ENCODE measurements at regions not wholly inside any gene's neighbourhood (a gene's known extent, or its start where the extent isn't known, plus 50 kb on each side); places are given as distances from the start of the nearest gene placed in this dataset.

- no peak for DNase-seq (ENCODE audit: low read depth in 2 of 2)
Measured at GRCh38 chr7:18081617-18082016, 54.0 kb upstream of the PRPS1L1 start.

- no peak for DNase-seq (ENCODE audit: low read depth in 2 of 2)
Measured at GRCh38 chr7:18082169-18082568, 54.5 kb upstream of the PRPS1L1 start.

DNA sequence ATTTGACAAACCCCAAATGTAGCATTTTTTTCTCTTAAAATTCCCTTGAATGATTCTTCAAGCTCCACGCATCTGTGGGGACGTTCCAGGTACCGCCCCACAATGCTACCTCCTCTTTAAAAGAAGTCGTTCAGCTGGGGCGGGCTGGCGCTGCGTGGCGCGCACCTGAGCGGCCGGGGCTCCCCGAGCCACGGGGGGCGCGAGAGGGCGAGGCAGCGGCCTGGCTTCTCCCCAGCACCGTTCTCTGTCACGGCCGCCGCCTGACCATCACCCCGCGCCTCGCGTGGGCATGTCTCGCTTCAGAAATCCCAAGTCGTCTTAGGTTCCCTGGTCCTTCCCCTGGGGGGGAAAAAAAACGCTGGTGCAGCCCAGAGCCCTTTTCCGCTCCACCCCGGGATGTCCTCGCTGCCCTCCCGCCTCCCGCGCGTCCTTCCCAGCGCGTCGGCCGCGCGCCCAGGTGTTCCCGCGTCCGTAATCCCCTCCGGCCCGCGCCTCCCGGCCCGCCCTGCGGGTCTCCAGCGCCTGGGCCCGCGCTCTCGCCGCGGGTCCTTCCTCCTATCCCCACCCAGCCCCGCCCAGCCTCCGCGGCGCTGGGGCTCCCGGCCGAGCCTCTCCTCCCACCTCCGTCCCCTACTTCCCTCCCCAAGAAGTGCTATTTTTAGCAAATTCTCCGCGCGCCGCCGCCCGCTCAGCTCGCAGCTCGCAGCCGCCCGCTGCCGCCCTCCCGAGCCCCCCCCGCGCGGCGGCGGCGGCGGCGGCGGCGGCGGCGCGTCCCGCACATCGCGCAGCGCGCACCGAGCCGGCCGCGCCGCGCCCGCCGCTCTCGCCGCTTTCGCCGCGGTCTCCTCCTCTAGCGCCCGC lies 58.7 kb upstream of the PRPS1L1 start:
- no peak for DNase-seq (ENCODE audit: low read depth in 2 of 2)

GRCh38 chr7:18087026-18087686 lies 59.5 kb upstream of the PRPS1L1 start:
- no peak for DNase-seq (ENCODE audit: low read depth in 2 of 2)

DNA sequence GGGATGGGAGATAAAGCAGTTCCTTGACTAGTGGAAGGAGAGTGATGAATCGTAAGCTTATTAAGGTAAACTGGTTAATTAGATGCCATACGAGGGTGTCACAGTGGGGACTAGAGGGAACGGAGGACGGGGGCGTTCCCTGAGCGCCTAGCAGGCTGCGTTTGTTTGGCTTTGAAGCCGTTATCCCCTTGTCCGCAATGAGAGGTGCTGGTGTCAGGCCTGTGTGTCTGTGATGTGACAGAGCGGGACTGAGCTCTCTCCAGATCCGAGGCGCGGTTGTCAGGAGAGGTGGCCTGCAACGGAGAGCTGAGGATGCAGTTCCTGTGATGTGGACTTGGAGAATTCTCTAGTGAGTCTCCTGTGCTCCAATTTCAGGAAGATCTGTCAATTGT lies 60.0 kb upstream of the PRPS1L1 start:
- no peak for DNase-seq (ENCODE audit: low read depth in 2 of 2)

DNA sequence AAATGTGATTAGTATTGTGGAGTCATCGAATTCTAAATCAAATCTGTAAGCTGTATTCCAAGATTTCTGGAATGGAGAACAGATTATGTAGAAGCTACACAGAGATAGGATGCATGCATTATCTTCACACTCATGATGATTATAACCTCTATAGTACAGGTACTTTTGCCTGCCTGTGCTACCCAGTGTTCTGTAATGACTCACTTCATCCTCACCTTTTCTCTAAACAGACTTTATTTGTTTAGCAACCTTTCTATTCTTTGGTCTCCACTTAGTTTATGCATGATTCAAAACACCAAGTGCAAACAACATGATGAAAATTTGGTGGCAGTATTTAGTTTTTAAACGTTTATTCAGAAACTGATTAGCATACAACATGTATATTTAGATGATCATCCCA lies 68.4 kb upstream of the PRPS1L1 start:
- DNase-seq (ENCODE audit: low read depth in 2 of 2) = no peak

DNA sequence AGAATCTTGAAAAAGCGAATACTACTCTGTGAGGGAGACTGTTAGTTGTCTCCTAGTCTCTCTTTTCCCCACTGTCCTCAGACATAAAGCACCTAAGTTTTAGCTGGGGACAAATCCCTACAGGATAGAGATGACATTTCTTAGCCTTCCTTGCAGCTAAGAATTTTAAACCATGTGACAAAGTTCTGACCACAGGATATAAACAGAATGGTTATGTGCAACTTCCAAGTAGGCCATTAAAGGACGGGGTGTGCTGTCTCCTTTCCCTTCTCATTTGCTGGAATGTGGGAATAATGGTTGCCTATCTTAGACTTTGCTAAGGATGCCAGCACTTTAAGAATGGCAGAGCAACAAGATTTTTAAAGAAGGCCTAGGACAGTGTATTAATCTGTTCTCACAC lies 74.9 kb upstream of the PRPS1L1 start:
- DNase-seq (ENCODE audit: low read depth in 2 of 2) = no peak

DNA sequence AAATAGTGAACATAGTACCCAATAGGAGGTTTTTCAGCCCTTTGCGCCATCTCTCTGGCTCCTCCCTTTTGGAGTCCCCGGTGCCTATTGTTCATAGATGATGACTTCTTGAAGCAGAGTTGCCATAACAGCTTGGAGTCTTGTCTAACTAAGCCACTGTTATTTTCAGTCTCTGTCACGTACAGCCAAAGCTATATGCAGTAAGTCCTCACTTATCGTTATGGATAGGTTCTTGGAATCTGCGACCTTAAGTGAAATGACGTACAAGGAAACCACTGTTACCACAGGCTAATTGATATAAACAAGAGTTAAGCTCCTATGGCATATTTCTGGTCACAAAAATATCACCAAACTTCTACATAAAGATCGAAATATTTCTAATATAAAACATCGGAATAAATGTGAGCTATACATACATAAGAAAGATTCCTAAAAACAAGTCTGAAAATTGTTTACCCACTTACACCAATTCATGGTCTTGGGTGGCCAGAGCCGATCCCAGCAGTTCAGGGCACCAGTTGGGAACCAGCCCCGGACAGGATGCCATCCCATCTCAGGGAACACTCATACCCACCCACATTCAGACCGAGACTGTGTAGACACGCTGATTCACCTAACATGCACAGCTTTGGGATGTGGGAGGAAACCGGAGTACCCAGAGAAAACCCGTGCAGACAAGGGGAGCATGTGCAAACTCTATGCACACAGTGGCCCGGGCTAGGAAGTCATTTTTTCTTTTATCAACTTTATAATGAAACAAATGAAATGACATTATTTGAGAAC lies 76.0 kb upstream of the PRPS1L1 start:
- no peak for DNase-seq (ENCODE audit: low read depth in 2 of 2)

- peak; percentile 22 to 30 for DNase-seq (ENCODE audit: low read depth in 2 of 2)
Measured at GRCh38 chr7:18109762-18110161, 82.1 kb upstream of the PRPS1L1 start.

- DNase-seq (ENCODE audit: low read depth in 2 of 2) = no peak
Measured at GRCh38 chr7:18116661-18117060, 89.0 kb upstream of the PRPS1L1 start.

- DNase-seq (ENCODE audit: low read depth in 2 of 2) = peak; percentile 18 to 26
Measured at GRCh38 chr7:18117482-18117881, 89.8 kb upstream of the PRPS1L1 start.

DNA sequence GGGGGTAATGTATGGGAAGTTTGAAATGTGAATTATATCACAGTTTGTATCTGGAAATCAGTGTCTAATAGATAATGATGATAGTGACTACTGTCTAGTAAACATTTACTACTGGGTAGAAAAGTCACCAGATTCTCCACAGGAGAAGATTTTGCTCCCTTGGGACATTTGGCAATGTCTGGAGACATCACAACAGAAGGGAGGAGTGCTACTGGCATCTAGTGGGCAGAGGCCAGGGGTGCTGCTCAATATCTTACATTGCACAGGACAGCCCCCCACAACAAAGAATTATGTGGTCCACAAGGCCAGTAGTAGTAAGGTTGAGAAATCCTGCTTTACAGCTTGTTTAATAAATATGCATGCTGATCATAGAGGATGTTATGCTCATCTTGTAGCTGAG lies 92.3 kb upstream of the PRPS1L1 start:
- DNase-seq (ENCODE audit: low read depth in 2 of 2) = no peak

DNA sequence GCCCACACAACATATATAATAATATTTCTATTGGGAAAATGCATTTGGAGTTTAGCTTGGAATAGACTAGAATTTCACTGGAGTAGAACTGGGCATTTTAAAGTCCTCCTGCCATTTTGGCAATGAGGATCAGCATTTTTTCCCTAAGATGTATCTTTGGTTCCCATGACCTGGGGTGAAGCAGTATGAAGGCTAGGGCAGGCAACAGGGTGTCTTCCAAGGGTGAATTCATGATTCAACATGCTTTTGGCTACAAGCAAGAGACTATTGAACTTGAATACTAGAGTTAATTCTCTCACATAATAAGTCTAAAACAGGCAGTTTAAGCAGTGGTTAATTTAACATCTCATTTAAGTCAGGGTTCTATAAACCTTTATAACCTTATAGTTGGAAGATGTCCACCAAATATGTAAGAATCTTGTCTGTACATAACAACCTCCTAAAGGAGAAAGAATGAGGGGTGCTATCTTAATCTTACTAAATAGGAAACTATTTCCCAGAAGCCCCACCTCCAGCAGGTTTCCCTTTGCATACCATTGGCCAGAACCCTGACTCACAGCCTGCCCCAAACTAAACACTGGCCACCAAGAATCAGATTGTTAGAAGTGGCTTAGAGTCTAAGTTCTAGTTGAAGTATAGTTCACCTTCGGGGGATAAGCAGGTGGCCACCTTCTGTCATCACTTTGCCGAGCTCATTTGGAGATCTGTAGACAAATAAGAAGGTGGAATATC lies 96.0 kb upstream of the PRPS1L1 start:
- DNase-seq (ENCODE audit: low read depth in 2 of 2) = no peak

- peak; percentile 83 to 86 for DNase-seq (ENCODE audit: low read depth in 2 of 2)
Measured at GRCh38 chr7:18125476-18125875, 97.8 kb upstream of the PRPS1L1 start.

DNA sequence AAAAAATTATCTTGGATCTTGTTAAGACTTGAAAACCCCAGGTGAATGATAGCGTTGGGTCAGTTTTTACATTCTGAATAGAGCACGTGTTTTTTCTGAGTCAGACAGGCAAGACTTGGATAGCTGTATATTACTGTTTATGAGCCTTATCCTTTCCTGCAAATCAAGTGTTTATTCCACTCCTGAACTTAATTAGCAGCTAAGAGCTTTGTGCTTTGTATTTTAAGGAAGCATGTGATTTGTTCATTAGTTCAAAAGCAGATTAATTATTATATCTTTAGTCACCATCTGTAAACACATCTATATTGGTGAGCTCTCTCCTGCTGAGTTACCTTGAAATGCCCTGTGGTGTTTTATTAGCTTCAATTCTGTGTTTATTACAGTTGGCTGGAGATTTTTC lies 98.6 kb upstream of the PRPS1L1 start:
- DNase-seq (ENCODE audit: low read depth in 2 of 2) = no peak

DNA sequence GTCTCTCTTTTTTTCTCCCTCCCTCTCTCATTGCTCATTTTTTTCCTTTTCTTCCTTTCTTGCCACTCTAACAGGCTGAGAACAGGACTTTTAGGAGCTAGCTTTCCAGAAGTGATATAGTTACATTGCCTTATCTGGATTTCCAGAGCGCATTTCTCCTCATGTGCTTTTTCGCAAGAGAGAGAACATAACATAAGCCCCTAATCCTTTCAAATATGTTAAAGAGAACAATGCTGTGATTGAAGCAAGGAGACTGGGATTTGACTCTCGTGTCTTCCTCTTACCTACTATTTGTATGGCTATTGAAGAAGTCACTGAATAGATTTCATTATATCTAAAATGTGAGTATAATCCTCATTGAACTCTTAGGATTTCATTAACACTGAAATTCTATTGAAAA lies 101.2 kb upstream of the PRPS1L1 start:
- no peak for DNase-seq (ENCODE audit: low read depth in 2 of 2)

- no peak for DNase-seq (ENCODE audit: low read depth in 2 of 2)
Measured at GRCh38 chr7:18132811-18133210, 105.2 kb upstream of the PRPS1L1 start.

- DNase-seq (ENCODE audit: low read depth in 2 of 2) = no peak
Measured at GRCh38 chr7:18133921-18134320, 106.3 kb upstream of the PRPS1L1 start.

DNA sequence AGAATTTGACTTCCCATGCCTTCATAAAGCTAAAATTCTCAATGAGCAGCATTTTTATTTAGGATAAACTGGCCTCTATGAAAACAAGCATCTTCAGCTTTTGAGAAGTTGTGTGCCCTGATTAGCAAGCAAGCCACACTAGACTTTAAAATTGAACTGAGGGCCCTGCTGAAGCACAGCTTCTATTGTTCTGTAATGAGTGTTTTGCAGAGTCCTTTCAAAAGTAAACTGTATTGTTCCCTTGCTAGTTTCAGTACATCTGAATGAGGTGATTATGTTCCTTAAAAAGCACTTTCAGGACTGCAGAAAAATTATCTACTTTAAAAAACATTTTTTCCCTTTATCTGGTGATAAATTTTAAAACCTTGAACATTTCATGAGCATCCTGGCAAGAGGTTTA lies 113.3 kb upstream of the PRPS1L1 start:
- no peak for DNase-seq (ENCODE audit: low read depth in 2 of 2)

DNA sequence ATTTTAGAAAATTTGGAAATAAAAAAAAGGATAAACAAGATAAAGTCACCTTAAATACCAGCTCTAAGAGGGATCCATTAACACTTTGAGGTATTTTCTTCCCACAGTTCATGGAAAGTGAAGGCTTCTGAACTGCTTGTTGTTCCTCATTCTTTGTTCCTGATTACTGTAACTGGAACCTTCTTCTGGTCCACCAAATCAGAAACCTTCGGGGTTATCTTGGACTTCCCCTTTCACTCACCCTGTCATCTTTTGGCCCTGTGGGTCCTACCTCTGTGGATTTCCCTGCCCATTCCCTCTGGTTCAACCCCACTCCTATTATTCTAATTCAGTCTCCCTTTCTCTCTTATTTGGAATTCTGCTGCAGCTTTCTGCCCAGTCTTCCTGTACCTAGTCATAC lies 116.5 kb upstream of the PRPS1L1 start:
- DNase-seq (ENCODE audit: low read depth in 2 of 2) = no peak

- DNase-seq (ENCODE audit: low read depth in 2 of 2) = no peak
Measured at GRCh38 chr7:18145160-18145559, 117.5 kb upstream of the PRPS1L1 start.

- no peak for DNase-seq (ENCODE audit: low read depth in 2 of 2)
Measured at GRCh38 chr7:18151422-18151821, 123.8 kb upstream of the PRPS1L1 start.
